B cell (primary cell): ENCODE measurements at regions not wholly inside any gene's neighbourhood (a gene's known extent, or its start where the extent isn't known, plus 50 kb on each side); places are given as distances from the start of the nearest gene placed in this dataset.

Source experiments
- ATAC-seq: fragments of 200-7000 bp; cut with Tn5 transposase; one replicate; pipeline ENCODE4 v1.10.0; 2021; ENCODE audit warnings: low read depth, mild to moderate bottlenecking, moderate number of reproducible peaks, moderate library complexity
- CTCF ChIA-PET: fragments of 350-600 bp; sonication (Branson Sonifier 250); formaldehyde crosslinking; loops from one replicate; lab custom pipeline; 2021; ENCODE audit warnings: antibody characterized with exemption, inconsistent platforms; lab: Charles Lee
- POLR2A ChIA-PET: fragments of 350-600 bp; sonication (Branson Sonifier 250); formaldehyde crosslinking; loops from one replicate; lab custom pipeline; 2021; ENCODE audit warnings: antibody characterized with exemption; lab: Charles Lee
- DNase-seq: peaks from one replicate; pipeline ENCODE4 v3.0.0; 2013
- H2AFZ ChIP-seq: 2 replicates; pipeline ENCODE4 v1.6.1; 2012; ENCODE audit warnings: mild to moderate bottlenecking, low read depth, low read length; ENCODE audit not compliant: insufficient read depth, poor library complexity, severe bottlenecking
- H3K27ac ChIP-seq, 2 donors: 1 replicate in 1 of 2; 2 replicates in 1 of 2; pipeline ENCODE4 v1.5.1; 2012 to 2013; ENCODE audit warnings: low read length in 2 of 2, mild to moderate bottlenecking in 2 of 2, moderate library complexity in 1 of 2
- H3K27me3 ChIP-seq, 4 experiments: fragments of 200-600 bp in 1 of 4; sonication (generic) in 1 of 4; replicated peaks in 1 of 4; 1 replicate in 2 of 4; 2 replicates in 2 of 4; pipeline versions ENCODE4 v1.6.1 to v1.7.0; 2013 to 2016; ENCODE audit warnings: low read length in 3 of 4, mild to moderate bottlenecking in 2 of 4, mixed read lengths in 1 of 4, moderate library complexity in 1 of 4; ENCODE audit not compliant: insufficient read depth in 4 of 4, control insufficient read depth in 3 of 4; ENCODE audit errors: control extremely low read depth in 1 of 4
- H3K36me3 ChIP-seq, 2 experiments: replicated peaks in 1 of 2; 1 replicate in 1 of 2; 2 replicates in 1 of 2; pipeline versions ENCODE4 v1.6.1 to v1.7.1; 2013; ENCODE audit warnings: low read length in 1 of 2; ENCODE audit not compliant: insufficient read depth in 2 of 2, control insufficient read depth in 1 of 2; ENCODE audit errors: control extremely low read depth in 1 of 2, extremely low read depth in 1 of 2
- H3K4me1 ChIP-seq, 2 donors: fragments of 200-600 bp in 1 of 2; sonication (generic) in 1 of 2; 1 replicate in 1 of 2; 2 replicates in 1 of 2; pipeline versions ENCODE4 v1.5.1 to v1.6.1; 2013 to 2017; ENCODE audit warnings: low read length in 2 of 2; ENCODE audit not compliant: control insufficient read depth in 2 of 2, insufficient read depth in 2 of 2
- H3K4me2 ChIP-seq: replicated peaks from 2 replicates; pipeline ENCODE3; 2012; ENCODE audit warnings: mild to moderate bottlenecking, low read depth, low read length; ENCODE audit not compliant: poor library complexity, severe bottlenecking
- H3K4me3 ChIP-seq, 5 experiments: fragments of 200-600 bp in 1 of 5; sonication (generic) in 1 of 5; 1 replicate in 3 of 5; 2 replicates in 2 of 5; pipeline versions ENCODE4 v1.5.1 to v1.7.0; 2011 to 2016; ENCODE audit warnings: low read length in 4 of 5, mild to moderate bottlenecking in 4 of 5, low read depth in 2 of 5, control low read depth in 1 of 5, moderate library complexity in 1 of 5; ENCODE audit not compliant: insufficient read depth in 1 of 5; ENCODE audit errors: control extremely low read depth in 1 of 5, extremely low read depth in 1 of 5
- H3K79me2 ChIP-seq: fragments of 200-600 bp; sonication (generic); one replicate; pipeline ENCODE4 v1.6.0; 2016; ENCODE audit warnings: low read length; ENCODE audit not compliant: control insufficient read depth, insufficient read depth
- H3K9ac ChIP-seq: fragments of 200-600 bp; sonication (generic); 2 replicates; pipeline ENCODE4 v1.6.1; 2017; ENCODE audit warnings: mild to moderate bottlenecking, low read length, moderate library complexity
- H3K9me3 ChIP-seq, 3 donors: one replicate each; pipeline versions ENCODE4 v1.6.1 to v1.7.1; 2013; ENCODE audit warnings: low read length in 2 of 3; ENCODE audit not compliant: control insufficient read depth in 2 of 3, insufficient read depth in 1 of 3; ENCODE audit errors: control extremely low read depth in 1 of 3
- H4K20me1 ChIP-seq: 2 replicates; pipeline ENCODE4 v1.6.0; 2012; ENCODE audit warnings: mild to moderate bottlenecking, low read length; ENCODE audit not compliant: insufficient read depth, control insufficient read depth, poor library complexity, severe bottlenecking
- H3K27ac Mint-ChIP-seq: one replicate; pipeline ENCODE4 v1.8.0; 2021; ENCODE audit warnings: mixed read lengths
- H3K27me3 Mint-ChIP-seq: one replicate; pipeline ENCODE4 v1.8.0; 2021; ENCODE audit warnings: mixed read lengths
- H3K4me1 Mint-ChIP-seq: one replicate; pipeline ENCODE4 v1.8.0; 2021; ENCODE audit warnings: mixed read lengths
- H3K4me3 Mint-ChIP-seq: one replicate; pipeline ENCODE4 v1.8.0; 2021; ENCODE audit warnings: mixed read lengths
- H3K9me3 Mint-ChIP-seq: one replicate; pipeline ENCODE4 v1.8.0; 2022; ENCODE audit warnings: mixed read lengths; ENCODE audit not compliant: insufficient read depth
- CTCF ChIP-seq: fragments of 200-600 bp; IDR thresholded peaks from one replicate; pipeline ENCODE4 v1.8.0; 2022; ENCODE audit warnings: antibody characterized with exemption, mild to moderate bottlenecking
- EZH2 ChIP-seq: IDR thresholded peaks from 2 replicates; pipeline ENCODE4 v1.6.1; 2012; ENCODE audit warnings: borderline replicate concordance, low read depth, mild to moderate bottlenecking, moderate library complexity, low read length; ENCODE audit not compliant: insufficient read depth, poor library complexity, severe bottlenecking
- WGBS: methylation state at CpG from one replicate; pipeline ENCODE4 v1.1.5; 2013; ENCODE audit warnings: missing lambda C conversion rate; ENCODE audit not compliant: insufficient coverage; 5-methylcytosine and 5-hydroxymethylcytosine counted together
- intact Hi-C: fragments of 100-400 bp; cut with micrococcal nuclease; formaldehyde crosslinking; loops from one replicate; pipeline ENCODE4 v1.10.0; 2022

GRCh38 chr11:116517584-116517983 is 255.2 kb downstream of the BUD13 start:
- 69% methylated on average over 6 of the region's 6 CpGs for WGBS
- no peak for TF ChIP-seq EZH2
- no peak for TF ChIP-seq CTCF
- no peak for ATAC-seq

GRCh38 chr11:116517077-116517476 is 255.7 kb downstream of the BUD13 start:
- CTCF ChIA-PET: no interaction called here
- Histone ChIP-seq H3K36me3 (no peaks in the 10 kb centered on the region), H4K20me1 (no peaks in the 10 kb centered on the region), H3K27me3 (peaks cover 0 to 5% (median 1%) of the 10 kb centered on the region in 4 experiments), H3K4me2 (no peak overlapping the region), H2AFZ (no peak overlapping the region), H3K4me1 (no peaks in the 10 kb centered on the region), H3K9ac (no peak overlapping the region), H3K9me3 (peaks cover 0 to 5% (median 0%) of the 10 kb centered on the region in 3 donors), H3K4me3 (no peak overlapping the region), H3K79me2 (no peaks in the 10 kb centered on the region), H3K27ac (no peak overlapping the region)
- H3K27me3 Mint-ChIP-seq: peaks cover 36% of the 10 kb centered on the region
- no peaks in the 10 kb centered on the region for H3K4me1 Mint-ChIP-seq
- TF ChIP-seq EZH2 (no peak), CTCF (no peak)
- no peak for DNase-seq
- H3K4me3 Mint-ChIP-seq: no peak overlapping the region
- H3K27ac Mint-ChIP-seq: no peak overlapping the region
- POLR2A ChIA-PET: no interaction called here
- intact Hi-C loops: no loop called here
- H3K9me3 Mint-ChIP-seq: no peaks in the 10 kb centered on the region
- ATAC-seq: no peak
- WGBS: 95% methylated on average over 4 of the region's 4 CpGs

More at GRCh38 chr11:116517584-116517983, 255.2 kb downstream of the BUD13 start:
- Histone ChIP-seq H4K20me1 (no peaks in the 10 kb centered on the region), H3K4me3 (no peak overlapping the region), H3K79me2 (no peaks in the 10 kb centered on the region), H2AFZ (no peak overlapping the region), H3K4me2 (no peak overlapping the region), H3K9me3 (peaks cover 0 to 5% (median 0%) of the 10 kb centered on the region in 3 donors), H3K27ac (no peak overlapping the region), H3K9ac (no peak overlapping the region), H3K36me3 (no peaks in the 10 kb centered on the region), H3K27me3 (peaks cover 0 to 5% (median 1%) of the 10 kb centered on the region in 4 experiments), H3K4me1 (no peaks in the 10 kb centered on the region)
- POLR2A ChIA-PET: no interaction called here
- CTCF ChIA-PET: no interaction called here
- no peaks in the 10 kb centered on the region for H3K4me1 Mint-ChIP-seq
- intact Hi-C loops: no loop called here
- no peak for DNase-seq
- no peak overlapping the region for H3K4me3 Mint-ChIP-seq
- H3K27me3 Mint-ChIP-seq: peaks cover 36% of the 10 kb centered on the region
- H3K27ac Mint-ChIP-seq: no peak overlapping the region
- no peaks in the 10 kb centered on the region for H3K9me3 Mint-ChIP-seq
